Uterus (tissue), 3 donors: ENCODE measurements at regions not wholly inside any gene's neighbourhood (a gene's known extent, or its start where the extent isn't known, plus 50 kb on each side); places are given as distances from the start of the nearest gene placed in this dataset.

ENCODE experiments used
- DNase-seq, 2 donors: peaks; one replicate each; pipeline ENCODE4 v3.0.0-alpha.2; 2019 to 2020
- H3K27ac ChIP-seq, 2 donors: fragments of 200-600 bp; sonication (generic); 1 replicate in 1 of 2; 2 replicates in 1 of 2; pipeline ENCODE4 v1.5.1; 2016 to 2018
- H3K27me3 ChIP-seq, 2 donors: fragments of 200-600 bp; sonication (generic); one replicate each; pipeline ENCODE4 v1.5.1; 2018 to 2019; ENCODE audit warnings: control low read depth in 1 of 2
- H3K36me3 ChIP-seq, 2 donors: fragments of 200-600 bp; sonication (generic); one replicate each; pipeline ENCODE4 v1.5.1; 2019; ENCODE audit warnings: control low read depth in 1 of 2
- H3K4me1 ChIP-seq, 2 donors: fragments of 200-600 bp; sonication (generic); one replicate each; pipeline ENCODE4 v1.5.1; 2018 to 2019; ENCODE audit warnings: control low read depth in 1 of 2
- H3K4me3 ChIP-seq, 2 donors: fragments of 200-600 bp; sonication (generic); 1 replicate in 1 of 2; 2 replicates in 1 of 2; pipeline ENCODE4 v1.5.1; 2018 to 2019; ENCODE audit warnings: mild to moderate bottlenecking in 1 of 2
- H3K9me3 ChIP-seq, 2 donors: fragments of 200-600 bp; sonication (generic); one replicate each; pipeline ENCODE4 v1.5.1; 2019; ENCODE audit warnings: control low read depth in 1 of 2
- CTCF ChIP-seq, 4 experiments: fragments of 200-600 bp in 2 of 4; fragments of 450-650 bp in 2 of 4; sonication (generic) in 2 of 4; IDR thresholded peaks; one replicate each; pipeline ENCODE4 v1.5.1; 2016 to 2019; ENCODE audit warnings: antibody characterized with exemption in 4 of 4, mild to moderate bottlenecking in 2 of 4, moderate library complexity in 1 of 4
- POLR2A ChIP-seq, 2 donors: fragments of 450-650 bp; IDR thresholded peaks; one replicate each; pipeline ENCODE4 v1.6.1; 2016; ENCODE audit warnings: antibody characterized with exemption in 2 of 2, mild to moderate bottlenecking in 1 of 2, moderate library complexity in 1 of 2
- intact Hi-C: fragments of 100-400 bp; cut with DNase I; formaldehyde crosslinking; loops from one replicate; pipeline ENCODE4 v1.15.1; 2023; ENCODE audit warnings: low total_unique reads
- donor health status: DM: yes; HTN: yes; CAD: no.

GRCh38 chr10:78634835-78635234 lies 433.9 kb upstream of the ZMIZ1 start:
- no peak for DNase-seq
- no peaks in the 10 kb centered on the region for H3K9me3 ChIP-seq
- peaks cover 0 to 15% of the 10 kb centered on the region in 2 donors for H3K4me1 ChIP-seq
- no peaks in the 10 kb centered on the region for H3K27me3 ChIP-seq
- peak overlapping the region; percentile 49 to 51 for H3K27ac ChIP-seq
- TF ChIP-seq CTCF (IDR thresholded peaks at IDR 0.05) (no peak), POLR2A (IDR thresholded peaks at IDR 0.05) (no peak)
- no peak overlapping the region for H3K4me3 ChIP-seq
- no peaks in the 10 kb centered on the region for H3K36me3 ChIP-seq
- intact Hi-C loops: no loop called here

- TF ChIP-seq POLR2A (IDR thresholded peaks at IDR 0.05) (no peak), CTCF (IDR thresholded peaks at IDR 0.05) (no peak)
- Histone ChIP-seq H3K36me3 (no peaks in the 10 kb centered on the region), H3K27me3 (no peaks in the 10 kb centered on the region), H3K4me3 (no peak overlapping the region), H3K27ac (no peak overlapping the region), H3K9me3 (no peaks in the 10 kb centered on the region), H3K4me1 (peaks cover 0 to 10% of the 10 kb centered on the region in 2 donors)
- intact Hi-C loops: no loop called here
- no peak for DNase-seq
These were observed 429.1 kb upstream of the ZMIZ1 start for GRCh38 chr10:78639629-78640028.

- no peak overlapping the region for H3K27ac ChIP-seq
- no peaks in the 10 kb centered on the region for H3K9me3 ChIP-seq
- H3K36me3 ChIP-seq: no peaks in the 10 kb centered on the region
- H3K4me1 ChIP-seq: no peaks in the 10 kb centered on the region
- DNase-seq: no peak
- H3K27me3 ChIP-seq: no peaks in the 10 kb centered on the region
- H3K4me3 ChIP-seq: no peak overlapping the region
- intact Hi-C loops: no loop called here
- TF ChIP-seq CTCF (IDR thresholded peaks at IDR 0.05): no peak
- TF ChIP-seq POLR2A (IDR thresholded peaks at IDR 0.05): no peak
These were observed 427.8 kb upstream of the ZMIZ1 start for GRCh38 chr10:78640796-78641636.

GRCh38 chr10:78641693-78642092 lies 427.1 kb upstream of the ZMIZ1 start:
- H3K4me1 ChIP-seq: no peaks in the 10 kb centered on the region
- no peak for DNase-seq
- H3K27me3 ChIP-seq: no peaks in the 10 kb centered on the region
- H3K36me3 ChIP-seq: no peaks in the 10 kb centered on the region
- H3K4me3 ChIP-seq: no peak overlapping the region
- intact Hi-C loops: no loop called here
- no peaks in the 10 kb centered on the region for H3K9me3 ChIP-seq
- TF ChIP-seq CTCF (IDR thresholded peaks at IDR 0.05): no peak
- no peak for TF ChIP-seq POLR2A (IDR thresholded peaks at IDR 0.05)
- H3K27ac ChIP-seq: no peak overlapping the region

GRCh38 chr10:78642269-78642816 lies 426.4 kb upstream of the ZMIZ1 start:
- Histone ChIP-seq H3K4me1 (no peaks in the 10 kb centered on the region), H3K27ac (no peak overlapping the region), H3K27me3 (no peaks in the 10 kb centered on the region), H3K9me3 (no peaks in the 10 kb centered on the region), H3K4me3 (no peak overlapping the region), H3K36me3 (no peaks in the 10 kb centered on the region)
- intact Hi-C loops: no loop called here
- no peak for DNase-seq
- TF ChIP-seq POLR2A (IDR thresholded peaks at IDR 0.05) (no peak), CTCF (IDR thresholded peaks at IDR 0.05) (no peak)
